DMS153 (cell line): ENCODE measurements at regions not wholly inside any gene's neighbourhood (a gene's known extent, or its start where the extent isn't known, plus 50 kb on each side); places are given as distances from the start of the nearest gene placed in this dataset.
A peak's percentile ranks its signal among the peaks of the same experiment; 100 is the strongest.
"Not testable (repeated sequence)": the region's sequence is repeated elsewhere in the genome, so short reads cannot be mapped to it uniquely, and the experiment has no call there.

Experiments
- DNase-seq: peaks from one replicate; lab custom pipeline; 2025; lab: John Stamatoyannopoulos, UW

- DNase-seq: no peak
These were observed 64.1 kb upstream of the KBTBD8 start for GRCh38 chr3:66934041-66934440.

GRCh38 chr3:66934725-66935124 lies 63.4 kb upstream of the KBTBD8 start:
- DNase-seq: no peak

- DNase-seq: not testable (repeated sequence)
These were observed 61.1 kb upstream of the KBTBD8 start for GRCh38 chr3:66937041-66937440.

- DNase-seq: peak; percentile 47
These were observed 59.7 kb upstream of the KBTBD8 start for GRCh38 chr3:66938338-66938963.

GRCh38 chr3:66948041-66948440 lies 50.1 kb upstream of the KBTBD8 start:
- DNase-seq: no peak
